ENCODE measurements at regions not wholly inside any gene's neighbourhood (a gene's known extent, or its start where the extent isn't known, plus 50 kb on each side); places are given as distances from the start of the nearest gene placed in this dataset.

DNA sequence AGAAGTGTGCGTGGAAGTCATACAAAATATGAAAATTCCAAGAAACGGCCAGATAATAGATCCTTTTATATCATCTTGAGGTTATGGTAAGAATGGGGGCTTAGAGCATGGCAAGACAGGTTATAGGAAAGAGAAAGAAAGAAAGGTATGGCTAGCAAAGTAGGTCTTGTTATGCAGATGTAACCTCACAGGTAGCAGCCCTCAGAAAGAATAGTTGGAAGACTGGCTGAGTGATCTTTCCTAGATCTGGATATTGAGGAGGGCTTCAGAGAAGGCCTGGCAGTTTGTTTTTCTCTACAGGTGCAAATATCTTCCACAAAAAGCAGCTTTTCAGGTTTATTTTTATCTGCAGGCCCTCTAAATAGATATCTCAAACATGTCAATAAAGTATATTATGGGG is 679.5 kb downstream of the KHDRBS2 start:
- TF ChIP-seq POLR2A (IDR thresholded peaks at IDR 0.05): no peak
- TF ChIP-seq CTCF (IDR thresholded peaks at IDR 0.05): no peak

All from heart left ventricle (tissue), 13 donors.